T47D (cell line): ENCODE measurements at regions not wholly inside any gene's neighbourhood (a gene's known extent, or its start where the extent isn't known, plus 50 kb on each side); places are given as distances from the start of the nearest gene placed in this dataset.

ENCODE experiments used
- DNase-seq, 2 experiments: peaks; one replicate each; pipeline versions ENCODE4 v3.0.0 to v3.0.0-alpha.2; 2011 to 2012; ENCODE audit warnings: low read depth in 1 of 2, low spot score in 1 of 2
- JUND ChIP-seq: IDR thresholded peaks from 2 replicates; pipeline ENCODE4 v1.6.1; 2012; ENCODE audit warnings: low read depth
- in situ Hi-C: cut with HindIII; loops from 2 replicates; pipeline ENCODE4 v1.10.0; 2016; ENCODE audit warnings: low sequenced_read_pairs, low pct_unique_long_range_greater_than_20kb

DNA sequence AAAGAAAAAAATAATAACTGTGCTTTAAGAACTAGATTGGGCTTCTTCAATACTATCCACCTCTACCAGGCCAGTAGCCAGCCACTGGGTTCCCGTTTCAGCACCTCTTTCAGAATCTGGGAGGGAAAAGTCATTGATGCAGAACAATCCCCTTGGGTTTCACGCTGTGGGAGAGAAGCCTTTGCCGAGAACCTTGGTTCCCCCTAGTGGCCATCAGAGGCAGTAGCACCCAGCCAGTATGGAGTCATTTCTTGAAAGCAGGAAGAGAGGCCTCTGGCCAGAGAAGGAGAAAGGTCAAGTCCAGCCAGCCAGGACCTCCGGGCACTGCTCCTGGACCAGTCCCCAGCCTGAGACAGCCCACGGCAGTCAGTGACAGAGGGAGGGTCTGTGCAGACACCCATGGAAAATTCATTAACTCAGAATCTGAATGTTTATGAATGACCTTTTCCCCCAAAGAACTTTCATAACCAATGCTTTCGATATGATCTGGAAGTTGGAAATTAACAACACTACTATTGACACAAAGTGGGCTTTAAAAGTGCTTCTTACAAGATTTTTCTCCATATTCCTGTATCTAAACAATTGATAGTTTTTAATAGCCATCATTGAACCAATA, 51.2 kb upstream of the CDH5 start:
- DNase-seq, result peak; percentile 68 to 76
- in situ Hi-C loops, result no loop called here
- no peak for TF ChIP-seq JUND

DNA sequence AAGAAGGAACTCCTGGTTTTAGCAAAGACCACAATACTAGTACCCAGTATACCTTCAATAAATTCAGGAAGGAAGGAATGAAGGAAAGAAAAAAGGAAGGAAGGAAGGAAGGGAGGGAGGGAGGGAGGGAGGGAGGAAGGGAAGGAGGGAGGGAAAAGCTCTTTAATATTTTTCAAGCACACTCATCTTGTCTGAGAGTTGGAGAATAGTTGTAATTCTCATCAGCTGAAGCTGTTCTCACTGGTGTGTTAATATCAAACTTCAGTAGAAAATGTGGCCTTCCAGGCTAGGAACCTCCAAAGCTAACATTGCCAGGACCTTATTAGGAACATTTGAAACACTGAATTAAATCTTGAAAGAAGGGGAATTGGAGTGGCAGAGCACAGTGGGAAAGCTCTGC, 55.2 kb upstream of the CDH5 start:
- TF ChIP-seq JUND, result no peak
- DNase-seq, result no peak
- in situ Hi-C loops, result no loop called here

DNA sequence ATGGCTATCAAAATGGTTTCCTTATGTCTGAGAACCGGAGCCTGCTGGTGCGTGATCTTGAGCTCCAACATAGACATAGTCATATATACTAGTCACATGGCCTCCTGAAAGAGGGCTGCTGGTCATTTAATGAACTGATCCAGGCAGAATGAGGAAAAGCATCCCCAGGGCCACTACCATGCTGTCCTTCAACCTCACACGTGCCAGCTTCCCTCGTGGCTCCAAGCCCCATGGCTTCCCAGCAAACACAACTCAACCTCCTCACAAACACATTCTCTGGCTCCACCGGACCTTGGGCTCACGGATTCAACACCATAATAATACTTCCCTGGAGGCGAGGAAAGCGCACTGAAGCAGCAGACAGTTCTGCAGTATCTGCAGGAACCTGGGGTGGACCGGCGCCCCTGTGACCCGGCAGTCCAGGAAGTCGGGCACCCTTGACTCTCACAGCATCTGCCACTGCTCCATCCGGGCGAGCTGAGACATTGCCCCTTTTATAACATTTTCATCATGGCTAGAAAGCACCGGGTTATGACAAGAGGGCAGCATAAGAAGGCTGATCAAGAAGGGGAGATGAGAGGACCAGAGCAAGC, 57.2 kb upstream of the CDH5 start:
- no peak for DNase-seq
- in situ Hi-C loops, result no loop called here
- TF ChIP-seq JUND, result no peak

DNA sequence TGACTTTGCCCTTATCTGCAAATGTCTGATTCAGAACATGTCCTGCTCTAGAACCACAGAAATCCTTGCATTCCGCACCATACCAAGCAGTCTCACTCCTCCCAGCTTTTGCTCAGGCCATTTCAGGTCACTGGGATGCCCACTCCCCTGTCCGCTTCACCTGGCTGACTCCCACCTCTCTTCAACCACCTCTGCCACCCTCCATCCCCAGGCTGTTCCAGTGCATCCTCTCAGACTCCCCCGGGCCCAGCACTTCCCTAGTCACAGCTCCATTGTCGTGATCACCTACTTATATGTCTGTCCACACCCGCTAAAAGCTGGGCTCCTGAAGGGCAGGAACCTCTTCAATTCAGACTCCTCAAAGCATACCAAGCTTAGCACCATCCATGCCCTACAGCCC, 58.4 kb upstream of the CDH5 start:
- in situ Hi-C loops, result no loop called here
- no peak for DNase-seq
- no peak for TF ChIP-seq JUND

DNA sequence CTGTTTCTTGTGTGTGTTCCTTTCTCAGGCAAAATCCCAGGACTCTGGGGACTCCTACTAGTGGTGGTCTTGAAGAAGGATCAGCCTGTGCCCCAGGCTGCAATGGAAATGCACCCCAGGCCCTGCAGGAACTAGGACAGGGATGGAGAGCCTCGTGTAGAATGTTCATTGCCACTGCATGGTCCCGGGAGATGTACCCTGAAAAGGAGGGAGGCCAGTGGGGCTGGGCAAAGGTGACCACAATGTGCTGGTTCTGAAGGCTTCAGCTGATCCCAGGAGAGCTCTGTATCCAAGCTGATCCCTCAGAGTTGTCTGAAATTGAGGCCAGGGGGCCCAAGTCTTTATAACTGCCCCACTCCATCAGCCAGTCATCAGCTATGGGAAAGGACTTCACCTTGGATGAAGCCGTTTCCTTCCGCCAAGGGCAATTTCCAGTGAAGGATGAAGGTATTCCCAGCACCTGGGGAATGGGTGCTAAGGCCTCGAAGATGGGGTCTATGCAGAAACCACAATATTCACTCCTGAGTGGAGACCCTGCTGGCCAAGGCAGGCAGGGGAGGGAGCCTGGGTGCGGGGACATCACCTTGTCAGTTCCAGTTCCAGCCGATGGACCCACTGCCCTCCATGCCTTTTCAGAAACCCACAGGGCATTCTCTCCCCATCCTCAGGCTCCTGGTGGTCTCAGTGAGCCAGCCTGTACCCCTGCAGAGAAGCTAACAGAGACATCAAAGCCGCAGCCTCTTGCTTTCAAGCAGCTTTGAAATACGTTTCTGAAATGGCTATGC, 59.9 kb upstream of the CDH5 start:
- no peak for DNase-seq
- TF ChIP-seq JUND, result no peak
- in situ Hi-C loops, result no loop called here

DNA sequence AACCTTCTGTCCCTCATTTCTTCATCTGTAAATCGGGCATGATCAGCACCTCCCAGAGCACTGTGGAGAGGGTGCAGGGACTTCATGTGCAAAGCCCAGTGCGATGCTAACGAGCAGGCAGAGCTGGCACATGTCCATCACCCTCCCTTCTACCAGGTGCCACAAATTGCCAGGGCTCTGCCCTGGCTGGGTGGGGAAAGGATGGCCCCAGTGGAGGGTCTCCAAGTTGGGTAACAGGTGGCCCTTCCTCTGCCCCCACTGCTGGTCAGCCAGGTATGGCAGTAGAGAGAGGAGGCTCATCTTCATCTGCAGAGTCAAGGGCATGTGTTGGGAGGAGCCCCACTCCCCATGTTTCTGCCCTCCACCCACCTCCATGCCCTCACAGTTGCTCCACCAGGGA, 61.5 kb upstream of the CDH5 start:
- TF ChIP-seq JUND, result no peak
- no peak for DNase-seq
- in situ Hi-C loops, result no loop called here

DNA sequence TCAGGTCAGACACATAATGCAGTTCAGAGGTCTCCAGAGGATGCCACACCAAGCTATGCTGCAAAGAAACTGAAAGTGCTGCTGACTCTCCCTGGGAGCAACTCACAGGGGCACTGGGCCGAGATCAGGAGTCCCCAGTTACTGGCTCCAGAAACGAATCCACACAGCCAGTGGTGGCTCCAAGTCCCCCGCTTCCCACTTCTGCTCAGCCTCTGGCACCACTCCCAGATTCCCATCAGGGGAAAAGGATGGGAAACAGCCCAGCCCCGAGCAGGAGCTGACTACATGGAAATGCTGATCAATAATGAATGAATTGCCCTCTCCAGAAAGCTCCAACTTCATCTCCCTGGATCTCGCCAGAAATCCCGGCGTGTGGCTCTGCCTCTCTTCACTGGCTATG, 62.3 kb upstream of the CDH5 start:
- in situ Hi-C loops, result no loop called here
- TF ChIP-seq JUND, result no peak
- DNase-seq, result no peak

DNA sequence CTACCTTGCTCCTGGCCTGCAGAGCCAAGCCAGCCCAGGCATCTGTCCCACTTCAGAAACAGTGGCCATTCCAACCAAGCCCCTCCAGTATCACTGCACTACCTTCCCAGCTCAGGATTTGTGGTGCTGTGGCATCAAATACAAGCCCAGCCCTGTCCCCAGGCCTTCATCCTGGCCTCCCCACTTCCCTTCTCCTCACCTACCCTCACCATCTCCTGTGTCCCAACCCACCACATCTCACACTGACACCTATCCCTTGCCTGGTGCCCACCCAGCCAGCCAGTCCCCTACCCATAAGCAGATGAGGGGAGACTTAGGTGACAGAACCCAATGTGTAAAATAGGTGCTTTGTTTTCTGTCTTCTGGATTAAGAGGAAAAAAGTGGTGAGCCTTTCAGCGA, 66.0 kb upstream of the CDH5 start:
- DNase-seq, result no peak
- no peak for TF ChIP-seq JUND
- in situ Hi-C loops, result no loop called here

DNA sequence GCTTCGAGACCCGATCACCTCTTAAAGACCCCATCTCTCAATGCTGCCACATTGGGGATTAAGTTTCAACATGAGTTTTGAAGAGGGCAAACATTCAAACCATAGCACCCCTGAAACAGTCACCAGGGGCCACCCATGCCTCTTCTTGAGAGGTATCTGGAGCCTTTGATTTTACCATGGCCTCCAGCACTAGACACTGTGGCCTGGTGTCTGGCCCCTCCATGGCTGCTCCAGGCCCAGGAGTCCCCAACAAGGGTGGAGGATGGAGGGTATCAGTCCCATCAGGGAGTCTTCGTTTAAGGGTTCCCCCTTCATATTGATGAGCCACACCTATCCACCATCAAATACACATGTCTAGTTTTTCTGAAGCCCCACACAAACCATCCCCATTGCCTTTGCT, 66.5 kb upstream of the CDH5 start:
- TF ChIP-seq JUND, result no peak
- DNase-seq, result no peak
- in situ Hi-C loops, result no loop called here

DNA sequence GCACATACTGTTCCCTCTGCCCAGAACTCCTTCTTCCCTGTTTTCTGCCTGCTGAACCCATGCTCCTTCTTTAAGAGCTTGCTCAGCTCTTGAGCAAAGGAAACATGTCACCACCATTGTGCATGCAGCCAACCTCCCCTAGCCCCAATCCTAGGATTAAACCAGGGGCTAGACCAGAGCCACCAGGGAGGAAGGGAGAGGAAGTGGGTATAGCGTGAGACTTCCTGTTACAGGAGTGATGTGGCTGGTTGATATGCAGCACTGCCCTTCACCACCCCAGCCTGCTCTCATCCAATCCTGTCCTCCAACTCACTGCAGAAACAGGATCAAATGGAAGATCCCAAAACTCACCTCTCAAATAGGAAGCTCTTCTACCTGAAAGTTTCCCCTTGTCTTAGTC, 67.1 kb upstream of the CDH5 start:
- in situ Hi-C loops, result no loop called here
- TF ChIP-seq JUND, result no peak
- no peak for DNase-seq

DNA sequence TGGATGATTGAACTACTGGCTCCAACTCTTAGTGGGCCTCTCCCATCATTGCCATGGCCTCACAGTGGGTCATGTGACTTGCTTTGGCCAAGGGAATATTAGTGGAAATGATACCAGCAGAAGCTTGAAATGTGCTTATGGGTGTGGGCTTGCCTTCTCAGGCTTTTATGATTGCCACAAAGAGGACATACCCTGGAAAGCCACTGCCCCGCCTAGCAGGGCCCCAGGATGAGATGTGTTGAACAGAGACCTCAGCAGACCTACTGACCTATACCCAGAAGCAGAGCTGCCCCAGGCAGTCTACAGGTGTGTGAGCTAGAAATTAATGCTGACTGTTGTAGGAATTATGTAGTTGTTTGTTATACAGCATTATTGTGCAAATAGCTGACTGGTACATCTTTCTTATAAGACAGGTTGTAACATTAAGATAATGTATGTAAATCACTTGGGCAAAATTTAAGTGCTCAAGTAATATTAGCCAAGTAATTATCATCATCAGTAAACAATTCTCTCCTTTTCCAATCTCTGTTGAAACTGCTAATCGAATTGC, 67.8 kb upstream of the CDH5 start:
- TF ChIP-seq JUND, result no peak
- DNase-seq, result no peak
- in situ Hi-C loops, result no loop called here

DNA sequence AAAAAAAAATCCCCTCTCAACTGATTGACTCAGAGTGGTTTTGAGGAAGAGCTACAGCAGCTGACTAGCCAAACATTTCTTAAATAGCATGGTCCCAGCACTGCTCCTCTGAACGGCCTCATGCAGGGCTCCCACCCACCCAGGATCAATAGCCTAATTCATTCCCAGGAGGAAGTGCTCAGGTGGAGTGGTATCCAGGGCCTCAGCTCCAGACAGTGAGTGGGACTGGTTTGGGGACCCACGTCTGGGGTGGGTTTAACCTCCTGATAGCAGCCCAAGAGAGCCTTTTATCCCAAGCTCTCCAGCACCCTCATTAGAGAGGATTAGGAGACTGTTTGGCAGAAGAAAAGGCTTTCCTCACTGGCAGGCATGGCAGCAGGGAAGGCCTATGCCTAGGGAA, 68.5 kb upstream of the CDH5 start:
- no peak for DNase-seq
- no peak for TF ChIP-seq JUND
- in situ Hi-C loops, result no loop called here

DNA sequence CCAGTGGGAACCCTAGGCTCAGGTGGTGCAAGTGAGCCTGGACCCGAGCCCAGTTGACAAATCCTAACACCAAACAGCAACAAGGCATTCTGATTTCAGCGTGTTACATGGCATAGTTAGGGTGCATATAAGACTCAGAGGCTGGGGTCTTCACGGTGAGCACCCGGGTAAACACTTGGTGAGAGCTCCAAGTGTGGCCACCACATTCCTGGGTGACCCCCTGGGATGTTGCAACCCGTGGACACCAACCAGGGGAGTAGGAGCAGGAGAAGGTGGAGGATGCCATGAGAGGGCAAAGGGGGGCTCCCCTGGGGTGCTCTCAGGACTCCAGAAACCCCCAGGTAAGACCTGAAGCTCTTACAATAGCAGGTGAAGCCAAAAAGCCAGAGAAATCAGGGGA, 69.9 kb upstream of the CDH5 start:
- in situ Hi-C loops, result no loop called here
- no peak for TF ChIP-seq JUND
- DNase-seq, result no peak
